HG03575 (cell line): ENCODE measurements at regions not wholly inside any gene's neighbourhood (a gene's known extent, or its start where the extent isn't known, plus 50 kb on each side); places are given as distances from the start of the nearest gene placed in this dataset.
"Not testable (repeated sequence)": the region's sequence is repeated elsewhere in the genome, so short reads cannot be mapped to it uniquely, and the experiment has no call there.

Experiments used
- ATAC-seq: cut with Tn5 transposase; IDR thresholded peaks from one replicate; pipeline ENCODE4 v1.9.1; 2021; ENCODE audit not compliant: unreplicated experiment, insufficient number of reproducible peaks, low FRiP score; ENCODE audit errors: extremely low read depth

- no peak for ATAC-seq
Observed at GRCh38 chr2:208671284-208671683, 264.7 kb downstream of the PTH2R start.

GRCh38 chr2:208671886-208672680, 265.5 kb downstream of the PTH2R start:
- ATAC-seq, result no peak

- ATAC-seq, result no peak
Observed at GRCh38 chr2:208673631-208674030, 267.0 kb downstream of the PTH2R start.

- no peak for ATAC-seq
Observed at GRCh38 chr2:208674919-208675318, 268.3 kb downstream of the PTH2R start.

- ATAC-seq, result not testable (repeated sequence)
Observed at GRCh38 chr2:208685929-208686328, 279.3 kb downstream of the PTH2R start.

GRCh38 chr2:208686665-208687064, 280.1 kb downstream of the PTH2R start:
- ATAC-seq, result no peak

GRCh38 chr2:208687720-208688119, 281.1 kb downstream of the PTH2R start:
- ATAC-seq, result not testable (repeated sequence)

GRCh38 chr2:208698114-208698513, 291.5 kb downstream of the PTH2R start:
- no peak for ATAC-seq

- ATAC-seq, result no peak
Observed at GRCh38 chr2:208708486-208708885, 301.9 kb downstream of the PTH2R start.

- no peak for ATAC-seq
Observed at GRCh38 chr2:208711598-208711997, 305.0 kb downstream of the PTH2R start.

- no peak for ATAC-seq
Observed at GRCh38 chr2:208713066-208713745, 306.6 kb downstream of the PTH2R start.

GRCh38 chr2:208718828-208719227, 312.2 kb downstream of the PTH2R start:
- ATAC-seq, result no peak

GRCh38 chr2:208722731-208723130, 316.1 kb downstream of the PTH2R start:
- no peak for ATAC-seq

- ATAC-seq, result no peak
Observed at GRCh38 chr2:208725280-208725679, 318.7 kb downstream of the PTH2R start.

GRCh38 chr2:208726242-208726641, 319.6 kb downstream of the PTH2R start:
- no peak for ATAC-seq

- ATAC-seq, result not testable (repeated sequence)
Observed at GRCh38 chr2:208751663-208752415, 345.2 kb downstream of the PTH2R start.

- ATAC-seq, result no peak
Observed at GRCh38 chr2:208757364-208757763, 350.8 kb downstream of the PTH2R start.

GRCh38 chr2:208773074-208773473, 366.5 kb downstream of the PTH2R start:
- ATAC-seq, result not testable (repeated sequence)

- no peak for ATAC-seq
Observed at GRCh38 chr2:208781166-208781565, 374.6 kb downstream of the PTH2R start.

- no peak for ATAC-seq
Observed at GRCh38 chr2:208782097-208782496, 375.5 kb downstream of the PTH2R start.
